GM19351 (cell line): ENCODE measurements at regions not wholly inside any gene's neighbourhood (a gene's known extent, or its start where the extent isn't known, plus 50 kb on each side); places are given as distances from the start of the nearest gene placed in this dataset.

Experiments
- ATAC-seq: cut with Tn5 transposase; IDR thresholded peaks from one replicate; pipeline ENCODE4 v1.9.1; 2021; ENCODE audit warnings: mild to moderate bottlenecking, moderate library complexity; ENCODE audit not compliant: unreplicated experiment

GRCh38 chr2:45301307-45302277, 292.3 kb upstream of the SIX2 start:
- no peak for ATAC-seq

- ATAC-seq, result no peak
Measured at GRCh38 chr2:45300026-45300750, 290.9 kb upstream of the SIX2 start.

GRCh38 chr2:45299361-45299760, 290.1 kb upstream of the SIX2 start:
- ATAC-seq, result no peak

GRCh38 chr2:45293182-45293581, 283.9 kb upstream of the SIX2 start:
- ATAC-seq, result no peak

- no peak for ATAC-seq
Measured at GRCh38 chr2:45291296-45291701, 282.0 kb upstream of the SIX2 start.

- ATAC-seq, result peak; percentile 80
Measured at GRCh38 chr2:45289997-45290709, 280.9 kb upstream of the SIX2 start.

- ATAC-seq, result peak; percentile 56
Measured at GRCh38 chr2:45288532-45289417, 279.5 kb upstream of the SIX2 start.

- no peak for ATAC-seq
Measured at GRCh38 chr2:45287045-45287444, 277.8 kb upstream of the SIX2 start.

GRCh38 chr2:45285771-45286390, 276.6 kb upstream of the SIX2 start:
- ATAC-seq, result no peak

- no peak for ATAC-seq
Measured at GRCh38 chr2:45285311-45285710, 276.1 kb upstream of the SIX2 start.

- ATAC-seq, result no peak
Measured at GRCh38 chr2:45284621-45284995, 275.4 kb upstream of the SIX2 start.

GRCh38 chr2:45283764-45284620, 274.7 kb upstream of the SIX2 start:
- no peak for ATAC-seq

- ATAC-seq, result no peak
Measured at GRCh38 chr2:45282646-45283045, 273.4 kb upstream of the SIX2 start.

GRCh38 chr2:45281311-45281710, 272.1 kb upstream of the SIX2 start:
- no peak for ATAC-seq

- no peak for ATAC-seq
Measured at GRCh38 chr2:45280794-45281193, 271.5 kb upstream of the SIX2 start.

- no peak for ATAC-seq
Measured at GRCh38 chr2:45279356-45279755, 270.1 kb upstream of the SIX2 start.

GRCh38 chr2:45278365-45279078, 269.3 kb upstream of the SIX2 start:
- ATAC-seq, result no peak

GRCh38 chr2:45276914-45277313, 267.7 kb upstream of the SIX2 start:
- ATAC-seq, result no peak
